ENCODE measurements at regions not wholly inside any gene's neighbourhood (a gene's known extent, or its start where the extent isn't known, plus 50 kb on each side); places are given as distances from the start of the nearest gene placed in this dataset.

- TF ChIP-seq, protein P1, sequence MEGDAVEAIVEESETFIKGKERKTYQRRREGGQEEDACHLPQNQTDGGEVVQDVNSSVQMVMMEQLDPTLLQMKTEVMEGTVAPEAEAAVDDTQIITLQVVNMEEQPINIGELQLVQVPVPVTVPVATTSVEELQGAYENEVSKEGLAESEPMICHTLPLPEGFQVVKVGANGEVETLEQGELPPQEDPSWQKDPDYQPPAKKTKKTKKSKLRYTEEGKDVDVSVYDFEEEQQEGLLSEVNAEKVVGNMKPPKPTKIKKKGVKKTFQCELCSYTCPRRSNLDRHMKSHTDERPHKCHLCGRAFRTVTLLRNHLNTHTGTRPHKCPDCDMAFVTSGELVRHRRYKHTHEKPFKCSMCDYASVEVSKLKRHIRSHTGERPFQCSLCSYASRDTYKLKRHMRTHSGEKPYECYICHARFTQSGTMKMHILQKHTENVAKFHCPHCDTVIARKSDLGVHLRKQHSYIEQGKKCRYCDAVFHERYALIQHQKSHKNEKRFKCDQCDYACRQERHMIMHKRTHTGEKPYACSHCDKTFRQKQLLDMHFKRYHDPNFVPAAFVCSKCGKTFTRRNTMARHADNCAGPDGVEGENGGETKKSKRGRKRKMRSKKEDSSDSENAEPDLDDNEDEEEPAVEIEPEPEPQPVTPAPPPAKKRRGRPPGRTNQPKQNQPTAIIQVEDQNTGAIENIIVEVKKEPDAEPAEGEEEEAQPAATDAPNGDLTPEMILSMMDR (IDR thresholded peaks at IDR 0.05): no peak
- TF ChIP-seq EP300 (IDR thresholded peaks at IDR 0.05): no peak
- no peak for TF ChIP-seq POLR2A (IDR thresholded peaks at IDR 0.05)
Measured at GRCh38 chr10:128860574-128860973, 606.5 kb upstream of the MGMT start.

Data from ovary (tissue), 3 donors.